Glomerular visceral epithelial cell (primary cell): ENCODE measurements at regions not wholly inside any gene's neighbourhood (a gene's known extent, or its start where the extent isn't known, plus 50 kb on each side); places are given as distances from the start of the nearest gene placed in this dataset.

ENCODE experiments used
- DNase-seq: peaks from one replicate; pipeline ENCODE4 v3.0.0-alpha.2; 2016; ENCODE audit errors: extremely low spot score

GRCh38 chr12:92615086-92615485 lies 87.7 kb upstream of the PLEKHG7 start:
- DNase-seq = no peak

GRCh38 chr12:92614502-92614901 lies 88.3 kb upstream of the PLEKHG7 start:
- no peak for DNase-seq

DNA sequence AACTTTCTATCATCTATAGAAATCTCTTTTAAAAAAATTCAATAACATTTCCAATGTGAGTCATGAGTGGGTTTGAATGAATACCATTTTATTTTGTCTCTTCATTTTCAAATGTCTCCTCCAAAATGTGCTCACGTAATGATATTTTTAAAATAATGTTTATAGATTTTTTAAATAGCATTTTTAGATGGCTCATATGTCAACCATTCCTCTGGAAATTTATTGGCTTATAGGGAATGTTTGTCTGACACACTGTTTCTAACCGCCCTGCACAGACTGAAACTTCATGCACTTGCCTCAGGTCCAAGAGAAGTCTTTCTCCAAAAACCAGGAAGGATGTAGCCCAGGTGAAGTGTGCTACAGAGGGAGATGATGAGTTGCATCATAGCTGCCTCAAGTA lies 88.8 kb upstream of the PLEKHG7 start:
- no peak for DNase-seq

DNA sequence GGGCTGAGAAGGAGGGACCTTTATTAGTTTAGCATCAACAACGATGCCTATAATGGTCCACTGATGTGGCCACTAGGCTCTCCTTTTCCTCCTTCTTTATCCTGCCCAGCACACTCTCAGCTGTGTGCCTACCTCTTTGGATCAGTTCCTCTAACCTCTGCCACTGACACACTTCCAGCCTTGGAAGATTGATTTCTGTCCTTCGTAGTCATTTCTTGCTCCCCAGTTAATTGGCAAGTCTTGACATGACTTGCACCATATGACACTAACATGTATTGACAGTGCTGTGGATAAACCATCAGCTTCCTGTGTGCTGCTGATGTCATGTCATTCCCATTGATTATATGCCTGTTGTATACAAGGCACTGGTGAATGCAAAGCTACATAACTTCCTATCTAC lies 90.2 kb upstream of the PLEKHG7 start:
- DNase-seq = no peak

- no peak for DNase-seq
Measured at GRCh38 chr12:92608151-92609091, 94.4 kb upstream of the PLEKHG7 start.

- DNase-seq = no peak
Measured at GRCh38 chr12:92606956-92607355, 95.8 kb upstream of the PLEKHG7 start.

- no peak for DNase-seq
Measured at GRCh38 chr12:92605621-92606170, 97.1 kb upstream of the PLEKHG7 start.

- DNase-seq = no peak
Measured at GRCh38 chr12:92604786-92605185, 98.0 kb upstream of the PLEKHG7 start.

DNA sequence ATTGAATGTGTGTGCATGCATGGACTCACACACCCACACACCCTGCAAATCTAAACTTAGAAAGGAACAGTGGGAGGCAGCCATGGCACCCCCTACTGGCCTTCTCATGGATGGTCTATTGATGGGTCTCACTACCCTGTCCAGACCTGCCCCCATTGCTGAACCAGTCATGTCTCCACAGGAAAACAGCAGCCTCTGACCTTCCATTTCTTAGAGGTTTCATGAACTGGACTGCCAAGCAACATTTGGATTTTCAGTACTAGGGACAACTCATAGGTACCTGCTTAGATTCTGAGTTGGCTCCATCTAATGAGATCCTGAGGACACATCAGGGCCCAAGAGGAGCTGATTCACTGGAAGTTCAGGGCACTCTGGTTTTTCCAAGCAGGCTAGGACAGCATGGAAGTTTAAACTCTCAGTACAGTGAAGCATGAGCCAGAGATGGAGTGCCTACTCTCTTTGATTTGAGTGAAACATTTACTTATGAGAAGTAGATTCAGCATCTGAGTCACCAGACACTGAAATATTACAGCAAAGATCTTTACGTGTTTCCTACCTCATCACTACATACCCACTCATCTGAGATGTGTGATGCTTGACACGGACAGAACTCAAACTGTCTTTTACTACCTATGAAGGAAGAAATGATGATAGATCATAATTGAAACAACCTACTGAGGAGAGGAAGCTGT lies 98.9 kb upstream of the PLEKHG7 start:
- DNase-seq = no peak

- DNase-seq = no peak
Measured at GRCh38 chr12:92602930-92603623, 99.7 kb upstream of the PLEKHG7 start.

DNA sequence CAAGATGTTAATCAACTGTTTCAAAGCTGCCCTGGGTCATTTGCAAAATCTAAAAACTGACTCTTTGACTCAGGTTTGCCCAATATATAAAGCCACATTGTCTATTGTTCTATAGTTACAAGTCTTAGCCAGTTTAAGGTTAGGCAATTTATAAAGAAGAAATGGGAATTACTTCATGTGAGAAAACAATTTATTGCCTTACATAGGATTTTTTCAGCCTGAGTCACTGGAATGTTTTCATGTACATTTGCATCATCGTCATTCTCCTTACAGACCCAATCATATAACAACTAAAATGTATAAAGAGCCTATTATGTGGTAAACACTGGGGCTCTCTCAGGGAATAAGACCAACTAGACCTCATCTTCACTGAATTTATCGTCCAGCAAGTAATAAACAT lies 100.3 kb upstream of the PLEKHG7 start:
- peak; percentile 33 for DNase-seq

GRCh38 chr12:92601680-92602079 lies 101.1 kb upstream of the PLEKHG7 start:
- DNase-seq = no peak

DNA sequence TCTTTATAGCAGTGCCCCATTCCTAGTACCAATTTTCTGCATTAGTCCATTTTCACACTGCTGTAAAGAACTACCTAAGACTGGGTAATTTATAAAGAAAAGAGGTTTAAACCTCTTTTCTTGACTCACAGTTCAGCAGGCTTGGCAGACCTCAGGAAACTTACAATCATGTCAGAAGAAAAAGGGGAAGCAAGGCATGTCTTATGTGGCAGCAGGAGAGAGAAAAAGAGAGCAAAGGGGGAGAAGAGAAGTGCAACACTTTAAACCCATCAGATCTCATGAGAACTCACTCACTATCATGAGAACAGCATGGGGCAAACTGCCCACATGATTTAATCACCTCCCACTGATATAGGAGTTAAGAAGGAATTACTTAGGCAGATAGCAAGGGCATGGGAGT lies 101.6 kb upstream of the PLEKHG7 start:
- no peak for DNase-seq

- DNase-seq = no peak
Measured at GRCh38 chr12:92600052-92600451, 102.7 kb upstream of the PLEKHG7 start.

DNA sequence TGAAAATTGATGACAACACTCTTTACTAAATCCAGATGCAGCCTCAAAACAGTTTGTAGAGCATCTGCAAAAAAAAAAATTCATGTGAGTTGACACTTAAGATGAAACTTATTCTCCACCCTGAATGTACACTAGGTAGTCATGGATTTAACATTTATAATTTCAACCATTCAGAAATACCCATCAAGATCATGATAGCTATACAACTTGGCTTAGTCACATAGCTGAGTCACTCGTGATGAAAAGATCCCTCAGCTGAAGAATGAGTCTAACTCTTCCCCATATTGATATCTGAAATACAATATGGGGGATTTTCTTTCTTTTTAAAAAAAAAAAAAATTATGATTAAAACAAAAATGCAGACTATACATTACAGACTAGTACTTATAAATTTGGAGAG lies 104.8 kb upstream of the PLEKHG7 start:
- DNase-seq = no peak

DNA sequence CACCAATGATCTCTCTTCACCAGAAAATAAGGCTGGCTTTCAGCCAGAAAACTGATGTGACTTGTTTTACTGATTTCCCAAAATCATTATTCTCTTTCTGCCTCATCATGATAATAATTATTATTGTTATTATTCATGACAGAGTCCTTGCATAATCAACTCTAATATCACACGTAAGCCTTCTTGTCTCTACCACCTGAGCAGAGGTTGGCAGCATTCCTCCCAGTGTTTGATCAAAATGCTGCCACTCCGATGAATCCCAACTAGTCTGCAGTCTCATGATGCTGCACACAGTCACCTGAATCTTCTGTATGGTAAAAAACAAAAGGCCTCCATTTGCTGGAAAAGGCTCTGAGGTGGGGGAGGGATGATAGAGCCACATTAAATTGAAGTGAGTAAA lies 105.7 kb upstream of the PLEKHG7 start:
- no peak for DNase-seq

DNA sequence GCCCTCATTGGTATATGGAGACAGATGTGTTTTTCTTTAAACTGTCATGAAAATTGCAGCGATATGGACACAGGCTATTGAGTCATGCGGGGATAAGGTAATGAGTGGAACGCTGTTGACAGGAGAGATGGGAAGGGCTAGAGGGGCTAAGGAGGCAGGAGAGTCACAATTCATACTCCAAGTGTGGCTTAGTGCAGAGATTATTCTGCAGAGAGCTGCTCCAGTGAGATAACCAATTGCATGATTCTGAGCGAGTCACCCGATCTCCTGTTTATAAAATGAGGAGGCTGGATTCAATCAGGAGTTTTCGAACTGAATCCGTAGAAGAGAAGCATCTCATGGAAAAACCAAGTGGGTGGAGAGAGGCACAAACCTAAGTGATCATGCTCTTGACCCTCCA lies 106.4 kb upstream of the PLEKHG7 start:
- peak; percentile 12 for DNase-seq

GRCh38 chr12:92595663-92596062 lies 107.1 kb upstream of the PLEKHG7 start:
- no peak for DNase-seq

GRCh38 chr12:92593734-92594402 lies 108.9 kb upstream of the PLEKHG7 start:
- DNase-seq = peak; percentile 82

- no peak for DNase-seq
Measured at GRCh38 chr12:92585115-92585727, 117.6 kb upstream of the PLEKHG7 start.

GRCh38 chr12:92583910-92584309 lies 118.9 kb upstream of the PLEKHG7 start:
- no peak for DNase-seq
